Type B pancreatic cell (in vitro differentiated cells): ENCODE measurements at regions not wholly inside any gene's neighbourhood (a gene's known extent, or its start where the extent isn't known, plus 50 kb on each side); places are given as distances from the start of the nearest gene placed in this dataset.
A peak's percentile ranks its signal among the peaks of the same experiment; 100 is the strongest.

Experiments
- DNase-seq: peaks from one replicate; pipeline ENCODE4 v3.0.0; 2021; ENCODE audit warnings: mixed read lengths; ENCODE audit not compliant: unreplicated experiment; ENCODE audit errors: extremely low spot score
- H3K27ac Mint-ChIP-seq: 2 replicates; pipeline ENCODE4 v1.8.0; 2021; ENCODE audit warnings: mild to moderate bottlenecking, mixed read lengths
- H3K27me3 Mint-ChIP-seq: 2 replicates; pipeline ENCODE4 v1.8.0; 2021; ENCODE audit warnings: mixed read lengths
- H3K36me3 Mint-ChIP-seq: 2 replicates; pipeline ENCODE4 v1.8.0; 2021; ENCODE audit warnings: mixed read lengths
- H3K4me1 Mint-ChIP-seq: one replicate; pipeline ENCODE4 v1.8.0; 2021; ENCODE audit warnings: mixed read lengths; ENCODE audit not compliant: unreplicated experiment
- H3K4me3 Mint-ChIP-seq: 2 replicates; pipeline ENCODE4 v1.8.0; 2021; ENCODE audit warnings: mild to moderate bottlenecking, mixed read lengths
- H3K9me3 Mint-ChIP-seq: 2 replicates; pipeline ENCODE4 v1.8.0; 2021; ENCODE audit warnings: mixed read lengths
- TF ChIP-seq, protein P1 (sequence below): fragments of 200-600 bp; sonication (generic); conservative IDR thresholded peaks from 2 replicates; pipeline ENCODE4 v1.5.0; 2021; ENCODE audit warnings: antibody characterized with exemption, mild to moderate bottlenecking

DNA sequence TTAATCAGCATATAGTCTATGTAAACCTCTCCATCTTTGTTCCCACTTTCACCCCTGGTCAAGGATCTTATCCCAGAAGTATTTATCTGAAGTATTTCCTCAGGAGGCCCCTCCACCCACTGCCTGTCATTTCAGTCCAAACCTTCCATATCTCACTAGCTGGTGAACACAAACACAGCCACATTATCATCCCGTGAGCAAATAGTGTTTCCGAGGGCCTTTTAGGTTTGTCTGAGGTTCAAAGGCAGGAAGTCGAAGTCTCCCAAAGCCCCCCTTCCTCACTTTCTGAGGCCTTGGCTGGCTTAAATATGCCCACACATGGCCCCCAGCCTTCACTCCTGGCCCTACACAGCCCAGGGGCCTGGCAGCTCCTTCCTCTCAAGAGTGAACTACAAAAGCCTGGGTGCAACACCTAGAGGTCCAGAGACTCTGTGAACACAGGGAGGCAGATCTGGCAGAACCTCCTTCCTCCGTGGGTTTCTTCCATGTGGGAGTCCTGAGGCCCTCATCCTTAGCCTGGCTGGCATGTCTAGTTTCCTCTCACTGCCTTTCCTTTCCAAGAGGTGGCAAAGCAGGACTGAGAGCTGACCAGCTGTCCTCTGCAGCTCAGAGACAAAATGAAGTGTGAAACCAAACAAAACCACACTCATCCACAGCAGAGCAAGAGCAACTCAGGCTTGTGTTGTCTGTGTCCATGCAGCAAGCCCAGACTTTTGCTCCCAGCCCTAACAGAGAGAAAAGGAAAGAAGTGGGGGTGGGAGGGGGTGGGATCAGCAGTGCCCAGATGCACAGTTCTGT is 264.2 kb downstream of the SS18 start:
- H3K36me3 Mint-ChIP-seq = no peaks in the 10 kb centered on the region
- H3K27ac Mint-ChIP-seq = peak overlapping the region; percentile 62
- no peaks in the 10 kb centered on the region for H3K27me3 Mint-ChIP-seq
- DNase-seq = no peak
- TF ChIP-seq, protein P1, sequence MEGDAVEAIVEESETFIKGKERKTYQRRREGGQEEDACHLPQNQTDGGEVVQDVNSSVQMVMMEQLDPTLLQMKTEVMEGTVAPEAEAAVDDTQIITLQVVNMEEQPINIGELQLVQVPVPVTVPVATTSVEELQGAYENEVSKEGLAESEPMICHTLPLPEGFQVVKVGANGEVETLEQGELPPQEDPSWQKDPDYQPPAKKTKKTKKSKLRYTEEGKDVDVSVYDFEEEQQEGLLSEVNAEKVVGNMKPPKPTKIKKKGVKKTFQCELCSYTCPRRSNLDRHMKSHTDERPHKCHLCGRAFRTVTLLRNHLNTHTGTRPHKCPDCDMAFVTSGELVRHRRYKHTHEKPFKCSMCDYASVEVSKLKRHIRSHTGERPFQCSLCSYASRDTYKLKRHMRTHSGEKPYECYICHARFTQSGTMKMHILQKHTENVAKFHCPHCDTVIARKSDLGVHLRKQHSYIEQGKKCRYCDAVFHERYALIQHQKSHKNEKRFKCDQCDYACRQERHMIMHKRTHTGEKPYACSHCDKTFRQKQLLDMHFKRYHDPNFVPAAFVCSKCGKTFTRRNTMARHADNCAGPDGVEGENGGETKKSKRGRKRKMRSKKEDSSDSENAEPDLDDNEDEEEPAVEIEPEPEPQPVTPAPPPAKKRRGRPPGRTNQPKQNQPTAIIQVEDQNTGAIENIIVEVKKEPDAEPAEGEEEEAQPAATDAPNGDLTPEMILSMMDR = no peak
- H3K9me3 Mint-ChIP-seq = no peaks in the 10 kb centered on the region
- H3K4me3 Mint-ChIP-seq = peak overlapping the region; percentile 23
- peaks cover 52% of the 10 kb centered on the region for H3K4me1 Mint-ChIP-seq

DNA sequence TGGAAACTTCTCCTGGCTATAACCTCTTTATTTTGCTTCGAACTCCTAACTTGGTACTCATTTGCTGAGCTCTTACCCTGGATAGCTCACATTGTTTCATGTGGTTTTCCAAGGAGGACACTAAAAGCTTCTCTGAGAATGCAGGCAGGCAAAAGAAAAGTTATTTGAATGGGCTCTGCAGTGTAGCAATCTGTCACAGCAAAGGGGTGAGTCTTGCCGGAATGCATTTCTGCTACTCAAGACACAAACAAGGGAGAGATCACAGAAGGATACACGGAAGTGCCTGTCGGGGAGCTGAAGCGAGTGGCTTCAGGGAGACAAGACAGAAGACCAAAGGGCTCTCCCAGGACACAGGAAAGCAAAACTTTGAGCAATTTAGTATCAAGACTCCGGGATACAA is 265.4 kb downstream of the SS18 start:
- Mint-ChIP-seq H3K4me3 (peak overlapping the region; percentile 9), H3K27ac (peak overlapping the region; percentile 35), H3K4me1 (peaks cover 52% of the 10 kb centered on the region), H3K27me3 (no peaks in the 10 kb centered on the region), H3K9me3 (no peaks in the 10 kb centered on the region), H3K36me3 (no peaks in the 10 kb centered on the region)
- TF ChIP-seq, protein P1 = no peak
- DNase-seq = no peak

DNA sequence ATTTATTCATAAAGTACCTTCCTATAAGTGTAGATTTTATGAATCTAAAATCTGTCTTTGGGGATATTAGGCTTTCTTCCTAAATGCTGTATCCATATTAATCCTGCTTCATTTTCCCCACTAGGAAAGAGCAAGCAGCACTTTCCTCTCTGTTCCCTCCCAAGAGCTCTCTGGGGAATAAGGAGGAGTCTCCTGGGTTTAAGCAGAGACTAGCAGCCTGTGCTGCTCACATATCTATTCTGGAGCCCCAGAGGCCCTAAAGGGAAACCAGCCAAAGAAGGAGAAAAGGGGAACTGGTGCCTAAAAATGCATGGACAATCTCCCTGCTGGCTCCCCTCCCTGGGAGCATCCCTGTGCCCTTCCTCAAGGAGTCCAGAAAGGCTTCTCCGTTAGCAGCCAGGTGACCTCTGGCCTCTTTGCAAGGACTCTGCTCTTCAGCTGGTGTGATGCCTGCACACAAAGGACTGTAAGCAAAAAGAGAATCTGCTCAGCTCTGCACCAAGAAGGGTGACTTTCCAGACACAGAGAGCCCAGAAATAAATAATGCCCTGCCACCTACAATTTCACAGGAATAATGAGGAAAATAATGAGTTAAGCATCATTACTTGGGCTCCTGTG is 270.6 kb downstream of the SS18 start:
- Mint-ChIP-seq H3K27ac (no peak overlapping the region), H3K4me3 (no peak overlapping the region), H3K36me3 (no peaks in the 10 kb centered on the region), H3K9me3 (no peaks in the 10 kb centered on the region), H3K4me1 (peaks cover 18% of the 10 kb centered on the region), H3K27me3 (peaks cover 6% of the 10 kb centered on the region)
- DNase-seq = no peak
- TF ChIP-seq, protein P1 = no peak

DNA sequence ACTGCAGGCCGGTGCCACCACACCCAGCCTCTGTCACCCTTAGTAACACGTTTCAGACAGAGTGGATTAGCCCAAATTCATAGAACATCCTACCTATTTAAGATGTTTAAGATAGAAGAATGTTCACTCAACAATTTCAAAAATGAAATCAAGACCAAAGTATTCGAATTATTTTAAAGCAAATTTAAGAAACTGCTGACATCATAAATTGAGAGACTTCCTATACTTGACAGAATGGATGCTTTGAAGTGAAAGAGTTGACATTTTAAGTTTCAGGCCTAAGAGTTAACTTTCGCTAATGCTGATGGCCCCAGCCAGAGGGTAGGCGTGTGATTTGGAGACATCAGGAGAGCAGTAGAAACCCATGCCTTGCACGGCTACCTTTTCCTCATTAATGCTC is 271.9 kb downstream of the SS18 start:
- no peak overlapping the region for H3K27ac Mint-ChIP-seq
- H3K4me1 Mint-ChIP-seq = peaks cover 12% of the 10 kb centered on the region
- peaks cover 6% of the 10 kb centered on the region for H3K27me3 Mint-ChIP-seq
- no peak for DNase-seq
- no peak overlapping the region for H3K4me3 Mint-ChIP-seq
- no peaks in the 10 kb centered on the region for H3K36me3 Mint-ChIP-seq
- TF ChIP-seq, protein P1 = no peak
- H3K9me3 Mint-ChIP-seq = no peaks in the 10 kb centered on the region

DNA sequence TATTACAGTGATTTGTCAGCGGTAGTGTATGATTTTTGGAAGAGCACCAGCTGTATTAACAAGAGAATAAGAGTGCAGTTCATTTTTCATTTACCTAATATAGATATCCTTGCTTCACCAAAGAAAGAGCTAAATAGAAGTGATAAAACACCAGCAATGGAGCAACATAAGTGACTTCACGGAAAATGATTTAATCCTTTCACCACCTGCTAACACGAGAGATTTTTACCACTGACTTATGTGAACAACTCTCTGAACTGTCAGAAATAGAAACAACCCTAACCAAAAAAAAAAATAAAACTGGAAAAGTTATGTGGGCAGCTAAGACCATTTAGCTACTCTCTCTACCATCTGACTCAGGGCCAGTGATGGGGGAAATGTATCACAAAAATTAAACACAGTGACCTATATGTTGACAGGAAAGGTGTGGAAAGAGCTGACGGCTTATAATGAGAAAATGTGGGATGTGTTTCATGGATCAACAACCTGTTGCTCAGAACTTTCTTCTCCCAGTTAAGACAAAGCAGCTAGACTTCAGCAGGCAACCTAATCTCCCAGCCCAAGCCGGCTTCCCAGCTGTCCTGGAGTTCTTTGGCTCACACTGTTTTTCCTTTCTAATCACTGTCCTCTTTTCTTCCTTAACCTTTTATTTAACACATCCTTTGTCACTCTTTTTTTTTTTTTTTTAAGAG is 272.7 kb downstream of the SS18 start:
- no peak overlapping the region for H3K27ac Mint-ChIP-seq
- H3K36me3 Mint-ChIP-seq = no peaks in the 10 kb centered on the region
- H3K4me3 Mint-ChIP-seq = no peak overlapping the region
- TF ChIP-seq, protein P1 = no peak
- H3K4me1 Mint-ChIP-seq = peaks cover 19% of the 10 kb centered on the region
- H3K27me3 Mint-ChIP-seq = peaks cover 6% of the 10 kb centered on the region
- no peak for DNase-seq
- no peaks in the 10 kb centered on the region for H3K9me3 Mint-ChIP-seq
